ENCODE measurements at regions not wholly inside any gene's neighbourhood (a gene's known extent, or its start where the extent isn't known, plus 50 kb on each side); places are given as distances from the start of the nearest gene placed in this dataset.
A peak's percentile ranks its signal among the peaks of the same experiment; 100 is the strongest.

- H3K4me3 ChIP-seq (ENCODE audit: low read length, poor library complexity, severe bottlenecking): peak overlapping the region; percentile 85
- TF ChIP-seq EZH2phosphoT487 (IDR thresholded peaks at IDR 0.05; ENCODE audit: borderline replicate concordance) (no peak), CTCF (conservative IDR thresholded peaks at IDR 0.05; ENCODE audit: low read length) (no peak)
- H3K9me2 ChIP-seq (replicated peaks; ENCODE audit: low read depth, low read length): no peaks in the 10 kb centered on the region
- peaks cover 55% of the 10 kb centered on the region; the same call in 1 of the 2 replicates for H3K79me2 ChIP-seq (ENCODE audit: insufficient read depth, low read length)
- H4K20me1 ChIP-seq (ENCODE audit: insufficient read depth, low read length, poor library complexity, severe bottlenecking): no peaks in the 10 kb centered on the region
- H3K9me3 ChIP-seq (ENCODE audit: insufficient read depth, low read depth, low read length): no peaks in the 10 kb centered on the region
- no peaks in the 10 kb centered on the region for H3K27me3 ChIP-seq (ENCODE audit: insufficient read depth, low read length, poor library complexity, severe bottlenecking)
- no peaks in the 10 kb centered on the region for H3K36me3 ChIP-seq (ENCODE audit: insufficient read depth, low read length)
- peak overlapping the region; percentile 89 for H3K4me2 ChIP-seq (ENCODE audit: low read depth, low read length, poor library complexity, severe bottlenecking)
- peaks cover 2% of the 10 kb centered on the region; the same call in 1 of the 2 replicates for H3F3A ChIP-seq (ENCODE audit: low read depth)
- peak overlapping the region; percentile 83 for H2AFZ ChIP-seq (ENCODE audit: low read length)
- peak overlapping the region; percentile 88 for H3K9ac ChIP-seq (ENCODE audit: low read depth, low read length, poor library complexity, severe bottlenecking)
- peaks cover 83% of the 10 kb centered on the region for H3K4me1 ChIP-seq (ENCODE audit: insufficient read depth, low read length, poor library complexity, severe bottlenecking)
These were observed 151.1 kb upstream of the GSE1 start for GRCh38 chr16:85461814-85462713.

GRCh38 chr16:85462714-85463611 is 150.2 kb upstream of the GSE1 start:
- H3F3A ChIP-seq (ENCODE audit: low read depth): peaks cover 2% of the 10 kb centered on the region; the same call in 1 of the 2 replicates
- H3K4me3 ChIP-seq (ENCODE audit: low read length, poor library complexity, severe bottlenecking): peak overlapping the region; percentile 71
- no peak overlapping the region for H2AFZ ChIP-seq (ENCODE audit: low read length)
- H3K9me2 ChIP-seq (replicated peaks; ENCODE audit: low read depth, low read length): no peaks in the 10 kb centered on the region
- peak overlapping the region; percentile 70 for H3K9ac ChIP-seq (ENCODE audit: low read depth, low read length, poor library complexity, severe bottlenecking)
- H4K20me1 ChIP-seq (ENCODE audit: insufficient read depth, low read length, poor library complexity, severe bottlenecking): no peaks in the 10 kb centered on the region
- peaks cover 83% of the 10 kb centered on the region for H3K4me1 ChIP-seq (ENCODE audit: insufficient read depth, low read length, poor library complexity, severe bottlenecking)
- no peaks in the 10 kb centered on the region for H3K36me3 ChIP-seq (ENCODE audit: insufficient read depth, low read length)
- H3K9me3 ChIP-seq (ENCODE audit: insufficient read depth, low read depth, low read length): no peaks in the 10 kb centered on the region
- H3K4me2 ChIP-seq (ENCODE audit: low read depth, low read length, poor library complexity, severe bottlenecking): peak overlapping the region; percentile 87
- TF ChIP-seq CTCF (conservative IDR thresholded peaks at IDR 0.05; ENCODE audit: low read length) (no peak), EZH2phosphoT487 (IDR thresholded peaks at IDR 0.05; ENCODE audit: borderline replicate concordance) (no peak)
- H3K79me2 ChIP-seq (ENCODE audit: insufficient read depth, low read length): peaks cover 64% of the 10 kb centered on the region; the same call in 1 of the 2 replicates
- H3K27me3 ChIP-seq (ENCODE audit: insufficient read depth, low read length, poor library complexity, severe bottlenecking): no peaks in the 10 kb centered on the region

- H3K9me3 ChIP-seq (ENCODE audit: insufficient read depth, low read depth, low read length): no peaks in the 10 kb centered on the region
- no peaks in the 10 kb centered on the region for H4K20me1 ChIP-seq (ENCODE audit: insufficient read depth, low read length, poor library complexity, severe bottlenecking)
- H3K79me2 ChIP-seq (ENCODE audit: insufficient read depth, low read length): peaks cover 65% of the 10 kb centered on the region; the same call in 1 of the 2 replicates
- H3K4me3 ChIP-seq (ENCODE audit: low read length, poor library complexity, severe bottlenecking): peak overlapping the region; percentile 71
- H3K9ac ChIP-seq (ENCODE audit: low read depth, low read length, poor library complexity, severe bottlenecking): peak overlapping the region; percentile 70
- H3K36me3 ChIP-seq (ENCODE audit: insufficient read depth, low read length): no peaks in the 10 kb centered on the region
- TF ChIP-seq EZH2phosphoT487 (IDR thresholded peaks at IDR 0.05; ENCODE audit: borderline replicate concordance): no peak
- no peak for TF ChIP-seq CTCF (conservative IDR thresholded peaks at IDR 0.05; ENCODE audit: low read length)
- peak overlapping the region; percentile 87 for H3K4me2 ChIP-seq (ENCODE audit: low read depth, low read length, poor library complexity, severe bottlenecking)
- peaks cover 2% of the 10 kb centered on the region; the same call in 1 of the 2 replicates for H3F3A ChIP-seq (ENCODE audit: low read depth)
- peaks cover 75% of the 10 kb centered on the region for H3K4me1 ChIP-seq (ENCODE audit: insufficient read depth, low read length, poor library complexity, severe bottlenecking)
- no peaks in the 10 kb centered on the region for H3K9me2 ChIP-seq (replicated peaks; ENCODE audit: low read depth, low read length)
- H3K27me3 ChIP-seq (ENCODE audit: insufficient read depth, low read length, poor library complexity, severe bottlenecking): no peaks in the 10 kb centered on the region
- no peak overlapping the region for H2AFZ ChIP-seq (ENCODE audit: low read length)
These were observed 149.3 kb upstream of the GSE1 start for GRCh38 chr16:85463672-85464382.

Measured in Loucy (cell line).